ENCODE measurements at regions not wholly inside any gene's neighbourhood (a gene's known extent, or its start where the extent isn't known, plus 50 kb on each side); places are given as distances from the start of the nearest gene placed in this dataset.

- no peak for TF ChIP-seq CTCF (IDR thresholded peaks at IDR 0.05)
- TF ChIP-seq POLR2AphosphoS5 (IDR thresholded peaks at IDR 0.05), result no peak
- no peak for TF ChIP-seq EP300 (IDR thresholded peaks at IDR 0.05)
Observed at GRCh38 chr4:189613207-189613606, 327.5 kb upstream of the FRG1 start.
